B cell (primary cell): ENCODE measurements at regions not wholly inside any gene's neighbourhood (a gene's known extent, or its start where the extent isn't known, plus 50 kb on each side); places are given as distances from the start of the nearest gene placed in this dataset.

ENCODE experiments used
- CTCF ChIP-seq: fragments of 200-600 bp; IDR thresholded peaks from one replicate; pipeline ENCODE4 v1.8.0; 2022; ENCODE audit warnings: antibody characterized with exemption, mild to moderate bottlenecking
- EZH2 ChIP-seq: IDR thresholded peaks from 2 replicates; pipeline ENCODE4 v1.6.1; 2012; ENCODE audit warnings: borderline replicate concordance, low read depth, mild to moderate bottlenecking, moderate library complexity, low read length; ENCODE audit not compliant: insufficient read depth, poor library complexity, severe bottlenecking

- TF ChIP-seq CTCF (no peak), EZH2 (no peak)
Observed at GRCh38 chr5:52725808-52726207, 61.9 kb upstream of the ITGA1 start.
